Left ventricle myocardium superior (tissue), 1 donor: ENCODE measurements at regions not wholly inside any gene's neighbourhood (a gene's known extent, or its start where the extent isn't known, plus 50 kb on each side); places are given as distances from the start of the nearest gene placed in this dataset.

Experiments used
- ATAC-seq: fragments of 200-7000 bp; cut with Tn5 transposase; one replicate; pipeline ENCODE4 v1.9.1; 2020; ENCODE audit warnings: mild to moderate bottlenecking, moderate library complexity
- DNase-seq: peaks from one replicate; pipeline ENCODE4 v3.0.0-alpha.2; 2020
- intact Hi-C: fragments of 100-400 bp; cut with micrococcal nuclease; formaldehyde crosslinking; loops from one replicate; pipeline ENCODE4 v1.11.0; 2022
- donor health status: DM: no; HTN: yes; CAD: no; lungs with severe emphysema.

GRCh38 chr13:111883571-111884343, 183.2 kb upstream of the SOX1 start:
- no peak for ATAC-seq
- intact Hi-C loops, result no loop called here
- DNase-seq, result no peak

GRCh38 chr13:111886217-111886945, 180.6 kb upstream of the SOX1 start:
- intact Hi-C loops, result no loop called here
- DNase-seq, result no peak

GRCh38 chr13:111893071-111893606, 173.8 kb upstream of the SOX1 start:
- intact Hi-C loops, result no loop called here
- DNase-seq (peak; percentile 39), ATAC-seq (no peak)

More at GRCh38 chr13:111886217-111886945, 180.6 kb upstream of the SOX1 start:
- no peak for ATAC-seq

GRCh38 chr13:111893607-111894443, 173.1 kb upstream of the SOX1 start:
- no peak for DNase-seq
- intact Hi-C loops, result no loop called here
- ATAC-seq, result no peak

- ATAC-seq (no peak), DNase-seq (no peak)
- intact Hi-C loops, result no loop called here
Measured at GRCh38 chr13:111895896-111896821, 170.8 kb upstream of the SOX1 start.

- no peak for DNase-seq
- ATAC-seq, result no peak
- intact Hi-C loops, result no loop called here
Measured at GRCh38 chr13:111897178-111897845, 169.6 kb upstream of the SOX1 start.

GRCh38 chr13:111897846-111898215, 169.1 kb upstream of the SOX1 start:
- no peak for ATAC-seq
- DNase-seq, result no peak
- intact Hi-C loops, result no loop called here

GRCh38 chr13:111898956-111899713, 167.8 kb upstream of the SOX1 start:
- ATAC-seq, result no peak
- intact Hi-C loops, result no loop called here
- DNase-seq, result no peak

GRCh38 chr13:111899714-111900389, 167.1 kb upstream of the SOX1 start:
- intact Hi-C loops, result no loop called here
- ATAC-seq (no peak), DNase-seq (no peak)

GRCh38 chr13:111900390-111901131, 166.4 kb upstream of the SOX1 start:
- ATAC-seq, result no peak
- intact Hi-C loops, result no loop called here
- no peak for DNase-seq

GRCh38 chr13:111901267-111901915, 165.6 kb upstream of the SOX1 start:
- no peak for ATAC-seq

GRCh38 chr13:111902726-111903125, 164.2 kb upstream of the SOX1 start:
- DNase-seq, result no peak
- intact Hi-C loops, result no loop called here
- ATAC-seq, result no peak

More at GRCh38 chr13:111901267-111901915, 165.6 kb upstream of the SOX1 start:
- intact Hi-C loops, result no loop called here
- DNase-seq, result no peak

GRCh38 chr13:111903143-111903542, 163.8 kb upstream of the SOX1 start:
- no peak for DNase-seq
- ATAC-seq, result no peak
- intact Hi-C loops, result no loop called here

- DNase-seq (no peak), ATAC-seq (no peak)
- intact Hi-C loops, result no loop called here
Measured at GRCh38 chr13:111904166-111904565, 162.8 kb upstream of the SOX1 start.

- ATAC-seq (no peak), DNase-seq (no peak)
- intact Hi-C loops, result no loop called here
Measured at GRCh38 chr13:111904701-111905608, 162.0 kb upstream of the SOX1 start.
